H1 (cell line): ENCODE measurements at regions not wholly inside any gene's neighbourhood (a gene's known extent, or its start where the extent isn't known, plus 50 kb on each side); places are given as distances from the start of the nearest gene placed in this dataset.

ENCODE experiments used
- CTCF ChIA-PET: fragments of 300-600 bp; sonication (Branson Sonifier 250); formaldehyde crosslinking; loops from one replicate; lab custom pipeline; 2021; ENCODE audit not compliant: partially characterized antibody; lab: Charles Lee
- POLR2A ChIA-PET: fragments of 300-600 bp; sonication (Branson Sonifier 250); formaldehyde crosslinking; loops from one replicate; lab custom pipeline; 2021; ENCODE audit warnings: inconsistent platforms; ENCODE audit not compliant: partially characterized antibody; lab: Charles Lee
- DNase-seq, 2 experiments: peaks; one replicate each; pipeline versions ENCODE4 v3.0.0 to v3.0.0-alpha.2; 2010 to 2022; ENCODE audit warnings: low spot score in 2 of 2, low read depth in 1 of 2, mixed read lengths in 1 of 2
- FAIRE-seq: peaks from 2 replicates; lab custom pipeline; 2011; peaks lifted over from hg19 to GRCh38; lab: Jason Lieb, UNC
- H2AFZ ChIP-seq: 2 replicates; pipeline ENCODE4 v1.8.1; 2012; ENCODE audit warnings: low read length, inconsistent platforms
- H2AK5ac ChIP-seq: 2 replicates; pipeline ENCODE4 v1.6.1; 2013; ENCODE audit warnings: low read depth, low read length
- H2BK120ac ChIP-seq: replicated peaks from 2 replicates; pipeline ENCODE3; 2013; ENCODE audit warnings: low read depth, low read length, inconsistent platforms
- H2BK12ac ChIP-seq: 2 replicates; pipeline ENCODE4 v1.6.1; 2013; ENCODE audit warnings: low read depth, low read length
- H2BK15ac ChIP-seq: 2 replicates; pipeline ENCODE4 v1.6.1; 2013; ENCODE audit warnings: low read length
- H2BK20ac ChIP-seq: 2 replicates; pipeline ENCODE4 v1.6.1; 2013; ENCODE audit warnings: low read length
- H2BK5ac ChIP-seq: 2 replicates; pipeline ENCODE4 v1.6.1; 2013; ENCODE audit warnings: low read depth, low read length
- H3K14ac ChIP-seq: 2 replicates; pipeline ENCODE4 v1.6.1; 2013; ENCODE audit warnings: inconsistent platforms; ENCODE audit not compliant: insufficient read length
- H3K18ac ChIP-seq: 2 replicates; pipeline ENCODE4 v1.6.1; 2013; ENCODE audit warnings: low read length; ENCODE audit errors: extremely low read depth
- H3K23ac ChIP-seq: 2 replicates; pipeline ENCODE4 v1.6.1; 2013; ENCODE audit warnings: inconsistent platforms; ENCODE audit not compliant: insufficient read length
- H3K23me2 ChIP-seq: 2 replicates; pipeline ENCODE4 v1.6.1; 2013; ENCODE audit warnings: low read depth, low read length
- H3K27ac ChIP-seq: 2 replicates; pipeline ENCODE4 v1.6.1; 2011; ENCODE audit warnings: low read depth, low read length, inconsistent platforms
- H3K27me3 ChIP-seq, 4 experiments: replicated peaks in 1 of 4; 1 replicate in 1 of 4; 2 replicates in 3 of 4; pipeline versions ENCODE4 v1.6.1 to v1.8.1; 2011 to 2013; ENCODE audit warnings: low read length in 3 of 4, mild to moderate bottlenecking in 3 of 4, inconsistent platforms in 2 of 4, mixed read lengths in 2 of 4, moderate library complexity in 1 of 4; ENCODE audit not compliant: control insufficient read depth in 3 of 4, insufficient read depth in 3 of 4; ENCODE audit errors: extremely low read depth in 1 of 4
- H3K36me3 ChIP-seq, 4 experiments: 2 replicates each; pipeline versions ENCODE4 v1.6.1 to v1.8.1; 2011 to 2013; ENCODE audit warnings: mild to moderate bottlenecking in 4 of 4, low read length in 3 of 4, moderate library complexity in 2 of 4, control low read depth in 1 of 4, inconsistent platforms in 1 of 4; ENCODE audit not compliant: insufficient read depth in 4 of 4, control insufficient read depth in 2 of 4
- H3K4ac ChIP-seq: replicated peaks from 2 replicates; pipeline ENCODE3; 2013; ENCODE audit warnings: low read length, low read depth, mixed read lengths, inconsistent platforms; ENCODE audit not compliant: insufficient read length
- H3K4me1 ChIP-seq, 4 experiments: replicated peaks in 1 of 4; 1 replicate in 1 of 4; 2 replicates in 3 of 4; pipeline versions ENCODE4 v1.6.1 to v1.8.1; 2011 to 2013; ENCODE audit warnings: low read length in 3 of 4, inconsistent platforms in 2 of 4, mixed read lengths in 1 of 4; ENCODE audit not compliant: insufficient read depth in 4 of 4, control insufficient read depth in 3 of 4
- H3K4me2 ChIP-seq, 2 experiments: 2 replicates each; pipeline versions ENCODE4 v1.6.1 to v1.8.1; 2011 to 2013; ENCODE audit warnings: low read depth in 2 of 2, low read length in 2 of 2, control low read depth in 1 of 2, inconsistent platforms in 1 of 2, mild to moderate bottlenecking in 1 of 2; ENCODE audit not compliant: insufficient read depth in 1 of 2
- H3K4me3 ChIP-seq, 4 experiments: fragments of 200-600, 300-600 bp in 1 of 4; sonication (generic), shearing (Covaris generic), sonication (Bioruptor Twin) in 1 of 4; 2 replicates each; pipeline versions ENCODE4 v1.5.1 to v1.8.1; 2011 to 2016; ENCODE audit warnings: low read length in 4 of 4, low read depth in 3 of 4, control low read depth in 2 of 4, inconsistent platforms in 2 of 4, mild to moderate bottlenecking in 2 of 4, mixed read lengths in 1 of 4, moderate library complexity in 1 of 4; ENCODE audit not compliant: insufficient read depth in 2 of 4; ENCODE audit errors: extremely low read depth in 1 of 4
- H3K56ac ChIP-seq: replicated peaks from 2 replicates; pipeline ENCODE3; 2013; ENCODE audit warnings: low read depth, mild to moderate bottlenecking, mixed read lengths, low read length, inconsistent platforms; ENCODE audit not compliant: insufficient read length
- H3K79me1 ChIP-seq: 2 replicates; pipeline ENCODE4 v1.6.1; 2013; ENCODE audit warnings: low read depth, low read length, control low read depth
- H3K79me2 ChIP-seq, 2 experiments: 2 replicates each; pipeline versions ENCODE4 v1.6.1 to v1.8.1; 2012 to 2013; ENCODE audit warnings: low read length in 2 of 2, mild to moderate bottlenecking in 2 of 2, inconsistent platforms in 1 of 2; ENCODE audit not compliant: insufficient read depth in 2 of 2, control insufficient read depth in 1 of 2
- H3K9ac ChIP-seq, 4 experiments: replicated peaks in 1 of 4; 1 replicate in 1 of 4; 2 replicates in 3 of 4; pipeline versions ENCODE4 v1.6.1 to v1.8.1; 2011 to 2013; ENCODE audit warnings: low read depth in 3 of 4, low read length in 3 of 4, control low read depth in 2 of 4, mild to moderate bottlenecking in 2 of 4, moderate library complexity in 2 of 4, inconsistent platforms in 1 of 4; ENCODE audit errors: extremely low read depth in 1 of 4
- H3K9me3 ChIP-seq, 2 experiments: 2 replicates each; pipeline versions ENCODE4 v1.6.1 to v1.8.1; 2012 to 2013; ENCODE audit warnings: mild to moderate bottlenecking in 2 of 2, moderate library complexity in 2 of 2, control low read depth in 1 of 2, inconsistent platforms in 1 of 2, low read depth in 1 of 2, low read length in 1 of 2, mixed read lengths in 1 of 2; ENCODE audit not compliant: insufficient read depth in 2 of 2
- H4K20me1 ChIP-seq, 2 experiments: replicated peaks in 1 of 2; 2 replicates each; pipeline versions ENCODE3 to v1.8.1; 2011 to 2013; ENCODE audit warnings: inconsistent platforms in 2 of 2, low read length in 2 of 2, mild to moderate bottlenecking in 1 of 2; ENCODE audit not compliant: insufficient read depth in 2 of 2, control insufficient read depth in 1 of 2
- H4K5ac ChIP-seq: 2 replicates; pipeline ENCODE4 v1.6.1; 2013; ENCODE audit warnings: low read length, low read depth, mixed read lengths, inconsistent platforms; ENCODE audit not compliant: insufficient read length
- H4K8ac ChIP-seq: 2 replicates; pipeline ENCODE4 v1.8.0; 2013; ENCODE audit warnings: mild to moderate bottlenecking, moderate library complexity, low read length, inconsistent platforms; ENCODE audit not compliant: insufficient read depth; ENCODE audit errors: extremely low read depth
- H4K91ac ChIP-seq: replicated peaks from 2 replicates; pipeline ENCODE3; 2013; ENCODE audit warnings: low read length, mixed read lengths, inconsistent platforms; ENCODE audit not compliant: insufficient read length
- BCL11A ChIP-seq, 2 experiments: IDR thresholded peaks; one replicate each; pipeline ENCODE4 v1.6.1; 2011; ENCODE audit warnings: low read depth in 2 of 2, low read length in 2 of 2, mild to moderate bottlenecking in 2 of 2
- EGR1 ChIP-seq: IDR thresholded peaks from 2 replicates; pipeline ENCODE4 v1.6.1; 2011; ENCODE audit warnings: low read depth, low read length, borderline replicate concordance
- PHF8 ChIP-seq: fragments of 200-600 bp; sonication (generic); conservative IDR thresholded peaks from 2 replicates; pipeline ENCODE4 v1.7.1; 2012; ENCODE audit warnings: low read depth, mild to moderate bottlenecking, inconsistent platforms, low read length, moderate library complexity
- POLR2A ChIP-seq, 2 experiments: IDR thresholded peaks; 1 replicate in 1 of 2; 2 replicates in 1 of 2; pipeline ENCODE4 v1.6.1; 2011; ENCODE audit warnings: low read depth in 2 of 2, low read length in 2 of 2, mild to moderate bottlenecking in 2 of 2; ENCODE audit errors: control extremely low read depth in 1 of 2
- WGBS, 2 experiments: shearing (Covaris generic) in 1 of 2; methylation state at CpG; one replicate each; pipeline versions ENCODE4 v1.1.6 to v1.1.7; 2013 to 2015; ENCODE audit warnings: low lambda C conversion rate in 2 of 2, mixed read lengths in 2 of 2, inconsistent platforms in 1 of 2, low coverage in 1 of 2, missing lambda C conversion rate in 1 of 2; ENCODE audit not compliant: insufficient replicate concordance in 2 of 2, insufficient coverage in 1 of 2, insufficient read length in 1 of 2; ENCODE audit errors: extremely low coverage in 1 of 2, missing lambda C conversion rate in 1 of 2; 5-methylcytosine and 5-hydroxymethylcytosine counted together
- TF ChIP-seq, protein P1 (sequence below): IDR thresholded peaks from 2 replicates; pipeline ENCODE4 v1.6.1; 2012; ENCODE audit warnings: low read length, inconsistent platforms

DNA sequence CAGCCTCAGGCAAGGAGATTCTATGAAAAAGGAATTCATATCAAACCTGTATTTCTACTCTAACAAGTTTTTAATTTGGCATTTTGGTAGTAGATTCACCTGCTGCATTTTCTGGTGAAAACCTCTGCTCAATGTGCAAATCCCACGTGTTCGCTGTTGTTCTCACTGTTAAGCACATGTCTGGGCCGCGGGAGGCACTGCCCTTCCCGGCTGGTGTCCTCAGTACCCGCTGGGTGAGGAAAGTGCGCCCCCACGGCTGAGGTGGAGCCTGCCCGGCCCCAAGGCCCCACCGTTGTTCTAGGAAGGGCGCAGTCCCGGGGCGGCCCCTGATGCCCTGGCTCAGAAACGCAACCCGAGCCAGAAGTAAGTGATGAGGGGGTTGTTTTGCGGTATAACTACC, 193.4 kb upstream of the VWC2 start:
- Histone ChIP-seq H3K18ac (no peak overlapping the region), H4K8ac (no peak overlapping the region), H3K4me3 (no peak overlapping the region), H2AK5ac (no peak overlapping the region), H2BK20ac (no peak overlapping the region), H2AFZ (0 out of 2 replicates have a peak overlapping the region, but pooled peaks have one; percentile 10), H3K9ac (no peak overlapping the region), H2BK12ac (no peak overlapping the region), H2BK120ac (no peak overlapping the region), H2BK15ac (no peak overlapping the region), H3K27me3 (no peaks in the 10 kb centered on the region; a peak in 1 of 7 replicates), H3K4me2 (no peak overlapping the region), H3K9me3 (no peaks in the 10 kb centered on the region), H3K79me1 (no peaks in the 10 kb centered on the region), H3K4me1 (peaks cover 0 to 2% (median 0%) of the 10 kb centered on the region in 4 experiments; a peak in 1 of 7 replicates), H2BK5ac (no peak overlapping the region), H4K5ac (no peak overlapping the region), H3K36me3 (no peaks in the 10 kb centered on the region), H4K91ac (no peak overlapping the region), H3K27ac (no peak overlapping the region), H3K23ac (no peak overlapping the region), H3K14ac (no peak overlapping the region), H3K79me2 (no peaks in the 10 kb centered on the region), H3K23me2 (no peaks in the 10 kb centered on the region), H4K20me1 (no peaks in the 10 kb centered on the region), H3K56ac (no peak overlapping the region), H3K4ac (no peak overlapping the region)
- FAIRE-seq (no peak), DNase-seq (peak; percentile 29 to 72)
- WGBS, 2 experiments = 46% methylated on average over 16 of the region's 16 CpGs; no CpG with 5 or more reads in 1 of the 2 experiments
- ChIA-PET CTCF (no interaction called here), POLR2A (no interaction called here)
- no peak for TF ChIP-seq PHF8
- TF ChIP-seq, protein P1, sequence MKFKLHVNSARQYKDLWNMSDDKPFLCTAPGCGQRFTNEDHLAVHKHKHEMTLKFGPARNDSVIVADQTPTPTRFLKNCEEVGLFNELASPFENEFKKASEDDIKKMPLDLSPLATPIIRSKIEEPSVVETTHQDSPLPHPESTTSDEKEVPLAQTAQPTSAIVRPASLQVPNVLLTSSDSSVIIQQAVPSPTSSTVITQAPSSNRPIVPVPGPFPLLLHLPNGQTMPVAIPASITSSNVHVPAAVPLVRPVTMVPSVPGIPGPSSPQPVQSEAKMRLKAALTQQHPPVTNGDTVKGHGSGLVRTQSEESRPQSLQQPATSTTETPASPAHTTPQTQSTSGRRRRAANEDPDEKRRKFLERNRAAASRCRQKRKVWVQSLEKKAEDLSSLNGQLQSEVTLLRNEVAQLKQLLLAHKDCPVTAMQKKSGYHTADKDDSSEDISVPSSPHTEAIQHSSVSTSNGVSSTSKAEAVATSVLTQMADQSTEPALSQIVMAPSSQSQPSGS = no peak
- TF ChIP-seq POLR2A (IDR thresholded peaks at IDR 0.05; ENCODE audit: control extremely low read depth in 1 of 2, low read depth in 2 of 2, low read length in 2 of 2) = no peak
- no peak for TF ChIP-seq EGR1
- TF ChIP-seq BCL11A (IDR thresholded peaks at IDR 0.05; ENCODE audit: low read depth in 2 of 2, low read length in 2 of 2) = no peak
